Loucy (cell line): ENCODE measurements at regions not wholly inside any gene's neighbourhood (a gene's known extent, or its start where the extent isn't known, plus 50 kb on each side); places are given as distances from the start of the nearest gene placed in this dataset.

Experiments used
- H2AFZ ChIP-seq: fragments of 200-600 bp; sonication (generic); 2 replicates; pipeline ENCODE4 v1.6.0; 2016; ENCODE audit warnings: antibody characterized with exemption, mild to moderate bottlenecking, low read length, moderate library complexity
- H3F3A ChIP-seq: fragments of 200-600 bp; 2 replicates; pipeline ENCODE4 v1.6.0; 2016; ENCODE audit warnings: antibody characterized with exemption, low read depth, mild to moderate bottlenecking
- H3K27me3 ChIP-seq: fragments of 200-600 bp; sonication (generic); 2 replicates; pipeline ENCODE4 v1.6.1; 2014; ENCODE audit warnings: low read length, mild to moderate bottlenecking; ENCODE audit not compliant: insufficient read depth, poor library complexity, severe bottlenecking
- H3K36me3 ChIP-seq: fragments of 200-600 bp; sonication (generic); 2 replicates; pipeline ENCODE4 v1.6.1; 2016; ENCODE audit warnings: low read length; ENCODE audit not compliant: insufficient read depth
- H3K4me1 ChIP-seq: fragments of 200-600 bp; sonication (generic); 2 replicates; pipeline ENCODE4 v1.5.1; 2014; ENCODE audit warnings: low read length, mild to moderate bottlenecking; ENCODE audit not compliant: insufficient read depth, poor library complexity, severe bottlenecking
- H3K4me2 ChIP-seq: fragments of 200-600 bp; sonication (generic); 2 replicates; pipeline ENCODE4 v1.6.0; 2014; ENCODE audit warnings: antibody characterized with exemption, low read length, low read depth, mild to moderate bottlenecking; ENCODE audit not compliant: poor library complexity, severe bottlenecking
- H3K4me3 ChIP-seq: fragments of 200-600 bp; sonication (generic); 2 replicates; pipeline ENCODE4 v1.5.1; 2014; ENCODE audit warnings: low read length, mild to moderate bottlenecking, mixed read lengths; ENCODE audit not compliant: poor library complexity, severe bottlenecking
- H3K79me2 ChIP-seq: fragments of 200-600 bp; sonication (generic); 2 replicates; pipeline ENCODE4 v1.6.1; 2014; ENCODE audit warnings: low read length; ENCODE audit not compliant: insufficient read depth
- H3K9ac ChIP-seq: fragments of 200-600 bp; sonication (generic); 2 replicates; pipeline ENCODE4 v1.6.0; 2014; ENCODE audit warnings: mild to moderate bottlenecking, low read depth, low read length, moderate library complexity; ENCODE audit not compliant: poor library complexity, severe bottlenecking
- H3K9me2 ChIP-seq: fragments of 200-600 bp; sonication (generic); replicated peaks from 2 replicates; pipeline ENCODE4 v1.6.1; 2016; ENCODE audit warnings: low read depth, low read length, mixed read lengths
- H3K9me3 ChIP-seq: fragments of 200-600 bp; sonication (generic); 2 replicates; pipeline ENCODE4 v1.6.1; 2014; ENCODE audit warnings: mild to moderate bottlenecking, antibody characterized with exemption, low read length, low read depth; ENCODE audit not compliant: insufficient read depth
- H4K20me1 ChIP-seq: fragments of 200-600 bp; sonication (generic); 2 replicates; pipeline ENCODE4 v1.6.0; 2014; ENCODE audit warnings: antibody characterized with exemption, low read length, mild to moderate bottlenecking; ENCODE audit not compliant: insufficient read depth, poor library complexity, severe bottlenecking
- EZH2phosphoT487 ChIP-seq: fragments of 200-600 bp; IDR thresholded peaks from 2 replicates; pipeline ENCODE4 v1.6.1; 2018; ENCODE audit warnings: antibody characterized with exemption, mild to moderate bottlenecking, moderate library complexity, borderline replicate concordance
- TF ChIP-seq, protein P1 (sequence below): fragments of 200-600 bp; sonication (generic); conservative IDR thresholded peaks from 2 replicates; pipeline ENCODE4 v1.5.1; 2014; ENCODE audit warnings: mild to moderate bottlenecking, antibody characterized with exemption, low read length

- TF ChIP-seq, protein P1, sequence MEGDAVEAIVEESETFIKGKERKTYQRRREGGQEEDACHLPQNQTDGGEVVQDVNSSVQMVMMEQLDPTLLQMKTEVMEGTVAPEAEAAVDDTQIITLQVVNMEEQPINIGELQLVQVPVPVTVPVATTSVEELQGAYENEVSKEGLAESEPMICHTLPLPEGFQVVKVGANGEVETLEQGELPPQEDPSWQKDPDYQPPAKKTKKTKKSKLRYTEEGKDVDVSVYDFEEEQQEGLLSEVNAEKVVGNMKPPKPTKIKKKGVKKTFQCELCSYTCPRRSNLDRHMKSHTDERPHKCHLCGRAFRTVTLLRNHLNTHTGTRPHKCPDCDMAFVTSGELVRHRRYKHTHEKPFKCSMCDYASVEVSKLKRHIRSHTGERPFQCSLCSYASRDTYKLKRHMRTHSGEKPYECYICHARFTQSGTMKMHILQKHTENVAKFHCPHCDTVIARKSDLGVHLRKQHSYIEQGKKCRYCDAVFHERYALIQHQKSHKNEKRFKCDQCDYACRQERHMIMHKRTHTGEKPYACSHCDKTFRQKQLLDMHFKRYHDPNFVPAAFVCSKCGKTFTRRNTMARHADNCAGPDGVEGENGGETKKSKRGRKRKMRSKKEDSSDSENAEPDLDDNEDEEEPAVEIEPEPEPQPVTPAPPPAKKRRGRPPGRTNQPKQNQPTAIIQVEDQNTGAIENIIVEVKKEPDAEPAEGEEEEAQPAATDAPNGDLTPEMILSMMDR, result no peak
- no peak for TF ChIP-seq EZH2phosphoT487
- Histone ChIP-seq H3K9ac (no peak overlapping the region), H3K79me2 (no peaks in the 10 kb centered on the region), H3K9me3 (no peaks in the 10 kb centered on the region), H3F3A (no peaks in the 10 kb centered on the region), H3K4me3 (no peak overlapping the region), H3K27me3 (no peaks in the 10 kb centered on the region), H3K36me3 (no peaks in the 10 kb centered on the region), H3K9me2 (no peaks in the 10 kb centered on the region), H2AFZ (no peak overlapping the region), H3K4me1 (no peaks in the 10 kb centered on the region), H3K4me2 (no peak overlapping the region), H4K20me1 (no peaks in the 10 kb centered on the region)
These were observed 945.9 kb downstream of the CDH18 start for GRCh38 chr5:19042106-19042505.

GRCh38 chr5:19044311-19044710, 943.7 kb downstream of the CDH18 start:
- no peaks in the 10 kb centered on the region for H4K20me1 ChIP-seq
- H3K9me2 ChIP-seq, result no peaks in the 10 kb centered on the region
- no peak overlapping the region for H3K9ac ChIP-seq
- H3K4me1 ChIP-seq, result no peaks in the 10 kb centered on the region
- H3K27me3 ChIP-seq, result no peaks in the 10 kb centered on the region
- no peak overlapping the region for H2AFZ ChIP-seq
- H3K79me2 ChIP-seq, result no peaks in the 10 kb centered on the region
- no peaks in the 10 kb centered on the region for H3F3A ChIP-seq
- no peak overlapping the region for H3K4me2 ChIP-seq
- H3K9me3 ChIP-seq, result no peaks in the 10 kb centered on the region
- H3K36me3 ChIP-seq, result no peaks in the 10 kb centered on the region
- H3K4me3 ChIP-seq, result no peak overlapping the region
- TF ChIP-seq EZH2phosphoT487, result no peak
- TF ChIP-seq, protein P1, result no peak

GRCh38 chr5:19044931-19045695, 942.9 kb downstream of the CDH18 start:
- H3K27me3 ChIP-seq, result no peaks in the 10 kb centered on the region
- no peaks in the 10 kb centered on the region for H3K9me2 ChIP-seq
- no peaks in the 10 kb centered on the region for H3K79me2 ChIP-seq
- no peak for TF ChIP-seq EZH2phosphoT487
- TF ChIP-seq, protein P1, result no peak
- no peak overlapping the region for H3K9ac ChIP-seq
- no peak overlapping the region for H3K4me3 ChIP-seq
- no peak overlapping the region for H3K4me2 ChIP-seq
- no peaks in the 10 kb centered on the region for H4K20me1 ChIP-seq
- no peaks in the 10 kb centered on the region for H3F3A ChIP-seq
- H3K9me3 ChIP-seq, result no peaks in the 10 kb centered on the region
- no peaks in the 10 kb centered on the region for H3K4me1 ChIP-seq
- H3K36me3 ChIP-seq, result no peaks in the 10 kb centered on the region
- H2AFZ ChIP-seq, result no peak overlapping the region
